ENCODE measurements at regions not wholly inside any gene's neighbourhood (a gene's known extent, or its start where the extent isn't known, plus 50 kb on each side); places are given as distances from the start of the nearest gene placed in this dataset.

DNA sequence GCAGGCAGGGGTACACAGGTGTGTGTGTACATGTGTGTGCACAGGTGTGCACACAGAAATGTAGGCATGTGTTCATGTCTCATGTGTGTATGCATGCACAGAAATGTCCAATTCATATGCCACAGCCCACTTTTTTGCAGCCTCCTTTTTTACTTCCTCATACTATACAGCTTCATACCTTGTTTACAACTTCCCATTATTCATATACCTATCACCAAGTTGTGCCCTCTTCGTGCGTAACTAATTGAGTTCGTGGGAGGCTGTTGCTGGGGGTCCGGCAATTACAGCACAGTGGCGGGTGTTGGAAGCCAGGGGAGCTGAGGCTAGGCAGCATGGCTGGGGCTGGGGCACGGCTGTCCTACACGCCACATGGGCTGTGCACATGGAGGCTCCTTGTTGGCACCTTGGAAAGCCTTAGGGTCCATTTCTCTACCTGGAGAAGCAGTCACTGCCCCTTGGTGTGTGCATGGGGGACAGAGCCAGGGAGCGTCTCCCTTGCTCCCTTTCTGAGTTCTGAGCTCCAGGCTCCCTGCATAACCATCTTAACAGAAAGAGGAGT lies 266.7 kb downstream of the ENGASE start:
- Histone ChIP-seq H3K27me3 (ENCODE audit: low read length) (peaks cover 94% of the 10 kb centered on the region), H3K4me1 (ENCODE audit: insufficient read depth, low read length) (no peaks in the 10 kb centered on the region), H3F3A (ENCODE audit: low read length, unreplicated experiment) (no peaks in the 10 kb centered on the region), H3K27ac (ENCODE audit: low read length) (no peak overlapping the region), H3K9me3 (ENCODE audit: low read length) (no peaks in the 10 kb centered on the region), H3K79me2 (ENCODE audit: low read length) (no peaks in the 10 kb centered on the region), H3K9me2 (replicated peaks; ENCODE audit: low read length) (no peaks in the 10 kb centered on the region), H3K9ac (ENCODE audit: low read length) (no peak overlapping the region), H2AFZ (ENCODE audit: low read length) (no peak overlapping the region), H3K36me3 (ENCODE audit: low read depth, low read length) (no peaks in the 10 kb centered on the region), H4K20me1 (ENCODE audit: low read length) (no peaks in the 10 kb centered on the region), H3K4me3 (ENCODE audit: low read length) (no peak overlapping the region), H3K4me2 (ENCODE audit: low read length) (no peak overlapping the region)
- ChIA-PET CTCF (no interaction called here), POLR2A (ENCODE audit: unreplicated experiment) (no interaction called here)
- DNase-seq (no peak), ATAC-seq (no peak)
- no TSS peak for BruUV-seq (replicated peaks)
- TF ChIP-seq EZH2 (IDR thresholded peaks at IDR 0.05; ENCODE audit: low read length, unreplicated experiment): no peak
- no peak for TF ChIP-seq EZH2phosphoT487 (IDR thresholded peaks at IDR 0.05; ENCODE audit: borderline replicate concordance, low read length)
- TF ChIP-seq, protein P1, sequence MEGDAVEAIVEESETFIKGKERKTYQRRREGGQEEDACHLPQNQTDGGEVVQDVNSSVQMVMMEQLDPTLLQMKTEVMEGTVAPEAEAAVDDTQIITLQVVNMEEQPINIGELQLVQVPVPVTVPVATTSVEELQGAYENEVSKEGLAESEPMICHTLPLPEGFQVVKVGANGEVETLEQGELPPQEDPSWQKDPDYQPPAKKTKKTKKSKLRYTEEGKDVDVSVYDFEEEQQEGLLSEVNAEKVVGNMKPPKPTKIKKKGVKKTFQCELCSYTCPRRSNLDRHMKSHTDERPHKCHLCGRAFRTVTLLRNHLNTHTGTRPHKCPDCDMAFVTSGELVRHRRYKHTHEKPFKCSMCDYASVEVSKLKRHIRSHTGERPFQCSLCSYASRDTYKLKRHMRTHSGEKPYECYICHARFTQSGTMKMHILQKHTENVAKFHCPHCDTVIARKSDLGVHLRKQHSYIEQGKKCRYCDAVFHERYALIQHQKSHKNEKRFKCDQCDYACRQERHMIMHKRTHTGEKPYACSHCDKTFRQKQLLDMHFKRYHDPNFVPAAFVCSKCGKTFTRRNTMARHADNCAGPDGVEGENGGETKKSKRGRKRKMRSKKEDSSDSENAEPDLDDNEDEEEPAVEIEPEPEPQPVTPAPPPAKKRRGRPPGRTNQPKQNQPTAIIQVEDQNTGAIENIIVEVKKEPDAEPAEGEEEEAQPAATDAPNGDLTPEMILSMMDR (conservative IDR thresholded peaks at IDR 0.05; ENCODE audit: low read depth, low read length): no peak
- intact Hi-C loops (cut with micrococcal nuclease): no loop called here

DNA sequence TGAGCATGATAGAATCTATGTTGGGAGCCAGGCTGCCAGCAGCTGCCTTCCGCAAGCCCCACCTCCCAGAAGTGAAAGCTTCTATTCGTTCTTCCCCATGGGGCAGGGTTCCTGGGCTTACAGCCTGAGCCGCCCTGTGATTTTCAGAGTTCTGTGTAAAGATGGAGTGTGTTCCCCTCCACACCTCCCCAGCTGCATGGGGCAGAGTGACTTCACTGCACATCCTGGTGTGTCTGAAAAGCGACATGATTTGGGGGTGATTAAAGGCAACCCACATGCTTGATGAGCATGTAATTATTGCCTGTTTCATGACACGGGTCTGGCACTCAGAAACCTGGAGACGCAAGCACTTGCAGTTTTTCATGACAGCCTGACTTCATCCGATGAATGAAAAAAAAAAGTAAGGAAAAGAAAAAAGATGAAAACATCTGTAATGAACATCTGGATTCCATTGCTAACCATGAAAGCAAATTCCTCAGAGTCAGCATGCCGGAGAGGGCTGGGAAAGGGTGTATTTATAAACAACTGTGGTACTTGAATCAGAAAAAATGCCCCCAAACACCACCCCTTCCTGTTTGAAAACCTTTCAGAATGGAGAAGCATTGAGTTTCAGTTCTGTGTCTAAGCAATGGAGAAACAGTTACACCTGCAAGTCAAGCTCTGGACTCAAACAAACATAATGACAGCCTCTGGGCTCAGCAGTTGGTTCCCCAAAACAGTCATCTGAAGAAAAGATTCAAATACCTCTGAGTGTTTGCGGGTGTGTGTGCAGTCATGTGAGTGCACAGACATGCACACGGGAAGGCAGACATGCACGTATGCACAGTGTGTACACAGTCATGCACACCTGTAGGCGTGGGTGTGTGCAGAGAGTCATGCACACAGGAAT lies 266.0 kb downstream of the ENGASE start:
- H3K9ac ChIP-seq (ENCODE audit: low read length): no peak overlapping the region
- no peaks in the 10 kb centered on the region for H3K9me3 ChIP-seq (ENCODE audit: low read length)
- no peak overlapping the region for H3K27ac ChIP-seq (ENCODE audit: low read length)
- DNase-seq (no peak), ATAC-seq (no peak)
- POLR2A ChIA-PET (ENCODE audit: unreplicated experiment): no interaction called here
- BruUV-seq (replicated peaks): no TSS peak
- no peak overlapping the region for H2AFZ ChIP-seq (ENCODE audit: low read length)
- peaks cover 92% of the 10 kb centered on the region for H3K27me3 ChIP-seq (ENCODE audit: low read length)
- H4K20me1 ChIP-seq (ENCODE audit: low read length): no peaks in the 10 kb centered on the region
- H3K4me1 ChIP-seq (ENCODE audit: insufficient read depth, low read length): no peaks in the 10 kb centered on the region
- intact Hi-C loops (cut with micrococcal nuclease): no loop called here
- no peak overlapping the region for H3K4me3 ChIP-seq (ENCODE audit: low read length)
- H3K79me2 ChIP-seq (ENCODE audit: low read length): no peaks in the 10 kb centered on the region
- CTCF ChIA-PET: no interaction called here
- H3K36me3 ChIP-seq (ENCODE audit: low read depth, low read length): no peaks in the 10 kb centered on the region
- TF ChIP-seq, protein P1 (conservative IDR thresholded peaks at IDR 0.05; ENCODE audit: low read depth, low read length): no peak
- TF ChIP-seq EZH2 (IDR thresholded peaks at IDR 0.05; ENCODE audit: low read length, unreplicated experiment) (no peak), EZH2phosphoT487 (IDR thresholded peaks at IDR 0.05; ENCODE audit: borderline replicate concordance, low read length) (no peak)
- H3K9me2 ChIP-seq (replicated peaks; ENCODE audit: low read length): no peaks in the 10 kb centered on the region
- H3F3A ChIP-seq (ENCODE audit: low read length, unreplicated experiment): no peaks in the 10 kb centered on the region
- H3K4me2 ChIP-seq (ENCODE audit: low read length): no peak overlapping the region

DNA sequence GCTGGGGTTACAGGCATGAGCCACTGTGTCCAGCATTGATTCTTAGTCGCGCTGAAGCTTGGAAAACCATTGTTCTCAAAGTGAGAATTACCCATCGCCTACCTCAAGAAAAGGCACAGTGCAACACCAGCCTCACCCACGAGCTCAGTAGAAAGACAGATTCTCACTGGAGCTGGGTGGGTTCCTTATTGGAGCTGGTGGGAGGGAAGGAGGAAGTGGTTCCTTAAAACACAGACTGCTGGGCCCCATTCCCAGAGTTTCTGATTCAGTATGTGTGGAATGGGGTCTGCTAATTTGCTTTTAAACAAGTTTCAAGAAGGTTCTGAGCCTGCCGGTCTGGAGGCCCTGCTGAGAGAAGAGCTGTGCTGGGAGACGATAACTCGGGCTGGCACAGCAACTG lies 264.7 kb downstream of the ENGASE start:
- no peak overlapping the region for H3K27ac ChIP-seq (ENCODE audit: low read length)
- no peaks in the 10 kb centered on the region for H3F3A ChIP-seq (ENCODE audit: low read length, unreplicated experiment)
- H3K9ac ChIP-seq (ENCODE audit: low read length): no peak overlapping the region
- no peaks in the 10 kb centered on the region for H3K9me2 ChIP-seq (replicated peaks; ENCODE audit: low read length)
- H3K4me1 ChIP-seq (ENCODE audit: insufficient read depth, low read length): no peaks in the 10 kb centered on the region
- peaks cover 94% of the 10 kb centered on the region for H3K27me3 ChIP-seq (ENCODE audit: low read length)
- ChIA-PET CTCF (no interaction called here), POLR2A (ENCODE audit: unreplicated experiment) (no interaction called here)
- no peaks in the 10 kb centered on the region for H3K36me3 ChIP-seq (ENCODE audit: low read depth, low read length)
- BruUV-seq (replicated peaks): no TSS peak
- no peaks in the 10 kb centered on the region for H4K20me1 ChIP-seq (ENCODE audit: low read length)
- TF ChIP-seq, protein P1 (conservative IDR thresholded peaks at IDR 0.05; ENCODE audit: low read depth, low read length): no peak
- TF ChIP-seq EZH2 (IDR thresholded peaks at IDR 0.05; ENCODE audit: low read length, unreplicated experiment) (no peak), EZH2phosphoT487 (IDR thresholded peaks at IDR 0.05; ENCODE audit: borderline replicate concordance, low read length) (no peak)
- DNase-seq (no peak), ATAC-seq (no peak)
- H3K9me3 ChIP-seq (ENCODE audit: low read length): no peaks in the 10 kb centered on the region
- H3K79me2 ChIP-seq (ENCODE audit: low read length): no peaks in the 10 kb centered on the region
- no peak overlapping the region for H2AFZ ChIP-seq (ENCODE audit: low read length)
- no peak overlapping the region for H3K4me3 ChIP-seq (ENCODE audit: low read length)
- intact Hi-C loops (cut with micrococcal nuclease): no loop called here
- H3K4me2 ChIP-seq (ENCODE audit: low read length): no peak overlapping the region
